Activated naive CD4-positive, alpha-beta T cell treated with anti-CD3 and anti-CD28 coated beads, Interleukin-2, amount 50 U/mL, for 72 hours (primary cell): ENCODE measurements at regions not wholly inside any gene's neighbourhood (a gene's known extent, or its start where the extent isn't known, plus 50 kb on each side); places are given as distances from the start of the nearest gene placed in this dataset.

Experiments
- ATAC-seq, 2 donors: fragments of 150-1000 bp; cut with Tn5 transposase; 2 replicates each; pipeline ENCODE4 v1.10.0; 2021; ENCODE audit warnings: mild to moderate bottlenecking in 2 of 2, moderate library complexity in 2 of 2
- DNase-seq, 2 donors: peaks; one replicate each; pipeline ENCODE4 v3.0.0; 2021 to 2022; ENCODE audit warnings: low spot score in 2 of 2
- H3K27ac Mint-ChIP-seq, 2 donors: one replicate each; pipeline ENCODE4 v1.8.0; 2022; ENCODE audit warnings: mild to moderate bottlenecking in 2 of 2, mixed read lengths in 2 of 2
- H3K36me3 Mint-ChIP-seq, 2 donors: one replicate each; pipeline ENCODE4 v1.8.0; 2022; ENCODE audit warnings: mixed read lengths in 2 of 2
- H3K9me3 Mint-ChIP-seq, 2 donors: one replicate each; pipeline ENCODE4 v1.8.0; 2022; ENCODE audit warnings: mixed read lengths in 2 of 2

GRCh38 chr2:52402128-52402527 is 1365.5 kb upstream of the CHAC2 start:
- no peak overlapping the region for H3K27ac Mint-ChIP-seq
- peaks cover 0 to 7% of the 10 kb centered on the region in 2 donors for H3K36me3 Mint-ChIP-seq
- H3K9me3 Mint-ChIP-seq = peaks cover 4 to 11% of the 10 kb centered on the region in 2 donors
- DNase-seq = no peak
- ATAC-seq = no peak

- DNase-seq (no peak), ATAC-seq (no peak)
- peaks cover 0 to 2% of the 10 kb centered on the region in 2 donors for H3K36me3 Mint-ChIP-seq
- H3K27ac Mint-ChIP-seq = no peak overlapping the region
- H3K9me3 Mint-ChIP-seq = peaks cover 10 to 15% of the 10 kb centered on the region in 2 donors
Observed at GRCh38 chr2:52396836-52397235, 1364.9 kb upstream of the NRXN1 start.

- DNase-seq (no peak), ATAC-seq (no peak)
- no peak overlapping the region for H3K27ac Mint-ChIP-seq
- peaks cover 13 to 15% of the 10 kb centered on the region in 2 donors for H3K9me3 Mint-ChIP-seq
- H3K36me3 Mint-ChIP-seq = no peaks in the 10 kb centered on the region
Observed at GRCh38 chr2:52395912-52396311, 1364.0 kb upstream of the NRXN1 start.

GRCh38 chr2:52391621-52392020 is 1359.7 kb upstream of the NRXN1 start:
- ATAC-seq = no peak
- Mint-ChIP-seq H3K36me3 (no peaks in the 10 kb centered on the region), H3K27ac (no peak overlapping the region), H3K9me3 (peaks cover 8 to 14% of the 10 kb centered on the region in 2 donors)
- DNase-seq = no peak

GRCh38 chr2:52390651-52391050 is 1358.7 kb upstream of the NRXN1 start:
- no peak overlapping the region for H3K27ac Mint-ChIP-seq
- peaks cover 11 to 14% of the 10 kb centered on the region in 2 donors for H3K9me3 Mint-ChIP-seq
- ATAC-seq (no peak), DNase-seq (no peak)
- H3K36me3 Mint-ChIP-seq = no peaks in the 10 kb centered on the region

GRCh38 chr2:52387937-52388590 is 1356.1 kb upstream of the NRXN1 start:
- DNase-seq (no peak), ATAC-seq (no peak)
- no peak overlapping the region for H3K27ac Mint-ChIP-seq
- no peaks in the 10 kb centered on the region for H3K36me3 Mint-ChIP-seq
- H3K9me3 Mint-ChIP-seq = peaks cover 12 to 14% of the 10 kb centered on the region in 2 donors

GRCh38 chr2:52386433-52387030 is 1354.6 kb upstream of the NRXN1 start:
- DNase-seq (no peak), ATAC-seq (no peak)
- H3K36me3 Mint-ChIP-seq = no peaks in the 10 kb centered on the region
- peaks cover 11 to 12% of the 10 kb centered on the region in 2 donors for H3K9me3 Mint-ChIP-seq
- H3K27ac Mint-ChIP-seq = no peak overlapping the region

- no peak overlapping the region for H3K27ac Mint-ChIP-seq
- ATAC-seq = no peak
- H3K36me3 Mint-ChIP-seq = no peaks in the 10 kb centered on the region
- no peak for DNase-seq
- peaks cover 11% of the 10 kb centered on the region in 2 donors for H3K9me3 Mint-ChIP-seq
Observed at GRCh38 chr2:52383541-52383940, 1351.6 kb upstream of the NRXN1 start.

GRCh38 chr2:52369178-52369577 is 1337.2 kb upstream of the NRXN1 start:
- ATAC-seq (no peak), DNase-seq (no peak)
- Mint-ChIP-seq H3K36me3 (peaks cover 0 to 4% of the 10 kb centered on the region in 2 donors), H3K9me3 (peaks cover 9 to 14% of the 10 kb centered on the region in 2 donors), H3K27ac (no peak overlapping the region)

GRCh38 chr2:52368141-52368540 is 1336.2 kb upstream of the NRXN1 start:
- DNase-seq (no peak), ATAC-seq (no peak)
- peaks cover 0 to 4% of the 10 kb centered on the region in 2 donors for H3K36me3 Mint-ChIP-seq
- H3K27ac Mint-ChIP-seq = no peak overlapping the region
- H3K9me3 Mint-ChIP-seq = peaks cover 5 to 17% of the 10 kb centered on the region in 2 donors

- Mint-ChIP-seq H3K36me3 (peaks cover 0 to 4% of the 10 kb centered on the region in 2 donors), H3K27ac (no peak overlapping the region), H3K9me3 (peaks cover 0 to 13% of the 10 kb centered on the region in 2 donors)
- DNase-seq (no peak), ATAC-seq (no peak)
Observed at GRCh38 chr2:52365946-52366345, 1334.0 kb upstream of the NRXN1 start.

- DNase-seq (no peak), ATAC-seq (no peak)
- Mint-ChIP-seq H3K9me3 (peaks cover 4 to 8% of the 10 kb centered on the region in 2 donors), H3K27ac (no peak overlapping the region), H3K36me3 (no peaks in the 10 kb centered on the region)
Observed at GRCh38 chr2:52356556-52356955, 1324.6 kb upstream of the NRXN1 start.

- Mint-ChIP-seq H3K27ac (no peak overlapping the region), H3K36me3 (peaks cover 0 to 11% of the 10 kb centered on the region in 2 donors), H3K9me3 (peaks cover 15 to 31% of the 10 kb centered on the region in 2 donors)
- DNase-seq (no peak), ATAC-seq (no peak)
Observed at GRCh38 chr2:52347292-52347691, 1315.4 kb upstream of the NRXN1 start.

GRCh38 chr2:52345676-52346075 is 1313.7 kb upstream of the NRXN1 start:
- DNase-seq = no peak
- no peak for ATAC-seq
- Mint-ChIP-seq H3K36me3 (peaks cover 0 to 11% of the 10 kb centered on the region in 2 donors), H3K9me3 (peaks cover 21 to 33% of the 10 kb centered on the region in 2 donors), H3K27ac (no peak overlapping the region)

GRCh38 chr2:52345082-52345481 is 1313.2 kb upstream of the NRXN1 start:
- ATAC-seq = no peak
- DNase-seq = no peak
- no peak overlapping the region for H3K27ac Mint-ChIP-seq
- H3K36me3 Mint-ChIP-seq = peaks cover 0 to 11% of the 10 kb centered on the region in 2 donors
- peaks cover 22 to 33% of the 10 kb centered on the region in 2 donors for H3K9me3 Mint-ChIP-seq

GRCh38 chr2:52343706-52344266 is 1311.9 kb upstream of the NRXN1 start:
- H3K9me3 Mint-ChIP-seq = peaks cover 19 to 22% of the 10 kb centered on the region in 2 donors
- DNase-seq (no peak), ATAC-seq (no peak)
- H3K36me3 Mint-ChIP-seq = peaks cover 0 to under 1% of the 10 kb centered on the region in 2 donors
- no peak overlapping the region for H3K27ac Mint-ChIP-seq

GRCh38 chr2:52343010-52343409 is 1311.1 kb upstream of the NRXN1 start:
- ATAC-seq (no peak), DNase-seq (no peak)
- Mint-ChIP-seq H3K27ac (no peak overlapping the region), H3K9me3 (peaks cover 18 to 19% of the 10 kb centered on the region in 2 donors), H3K36me3 (no peaks in the 10 kb centered on the region)

- DNase-seq = no peak
- no peak overlapping the region for H3K27ac Mint-ChIP-seq
- H3K36me3 Mint-ChIP-seq = no peaks in the 10 kb centered on the region
- ATAC-seq = no peak
- peaks cover 18 to 19% of the 10 kb centered on the region in 2 donors for H3K9me3 Mint-ChIP-seq
Observed at GRCh38 chr2:52342458-52342857, 1310.5 kb upstream of the NRXN1 start.
